Erythroblast (primary cell): ENCODE measurements at regions not wholly inside any gene's neighbourhood (a gene's known extent, or its start where the extent isn't known, plus 50 kb on each side); places are given as distances from the start of the nearest gene placed in this dataset.

Source experiments
- DNase-seq, 2 experiments: peaks; one replicate each; lab custom pipeline; 2025; lab: John Stamatoyannopoulos, UW
- GATA1 ChIP-seq: IDR thresholded peaks from 2 replicates; pipeline ENCODE4 v1.6.1; 2011; ENCODE audit warnings: low read depth, mild to moderate bottlenecking, control low read depth, low read length, moderate library complexity
- POLR2A ChIP-seq: IDR thresholded peaks from 2 replicates; pipeline ENCODE4 v1.6.1; 2011; ENCODE audit warnings: mild to moderate bottlenecking, low read length

DNA sequence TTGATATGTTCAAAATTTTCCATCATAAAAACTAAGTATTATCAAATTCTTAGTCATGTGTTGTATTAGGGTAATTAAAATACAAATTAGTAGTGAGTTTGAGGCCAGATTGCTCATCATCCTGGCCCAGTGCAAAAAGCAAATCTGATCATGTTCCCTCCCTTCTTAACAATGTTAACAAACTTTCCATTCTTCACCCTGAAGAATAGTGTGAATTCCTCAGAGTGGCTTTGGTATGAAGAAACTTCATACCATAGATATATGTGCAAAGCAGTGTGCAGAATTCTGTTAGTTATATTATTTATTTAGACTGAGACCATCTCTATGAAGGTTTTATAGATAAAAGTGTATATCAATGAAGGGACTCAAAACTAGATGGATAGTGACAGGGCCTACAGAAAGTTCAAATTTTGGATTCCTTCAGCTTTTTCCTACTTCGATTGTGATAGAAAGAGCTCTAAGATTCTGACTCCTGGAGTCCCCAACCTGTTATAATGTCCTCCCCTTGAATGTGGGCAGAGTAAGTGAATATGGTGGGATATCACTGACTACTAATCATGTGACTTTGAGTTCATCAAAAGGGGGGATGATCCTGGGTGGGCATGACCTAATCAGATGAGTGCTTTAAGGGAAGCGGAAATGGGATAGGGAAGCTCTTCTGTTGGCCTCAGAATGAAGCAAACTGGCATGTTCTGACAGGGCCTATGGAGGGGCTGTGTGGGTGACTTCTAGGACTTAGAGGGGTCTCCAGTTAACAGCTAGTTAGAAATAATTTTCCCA lies 271.4 kb downstream of the BTG1 start:
- TF ChIP-seq POLR2A: no peak
- TF ChIP-seq GATA1: no peak

DNA sequence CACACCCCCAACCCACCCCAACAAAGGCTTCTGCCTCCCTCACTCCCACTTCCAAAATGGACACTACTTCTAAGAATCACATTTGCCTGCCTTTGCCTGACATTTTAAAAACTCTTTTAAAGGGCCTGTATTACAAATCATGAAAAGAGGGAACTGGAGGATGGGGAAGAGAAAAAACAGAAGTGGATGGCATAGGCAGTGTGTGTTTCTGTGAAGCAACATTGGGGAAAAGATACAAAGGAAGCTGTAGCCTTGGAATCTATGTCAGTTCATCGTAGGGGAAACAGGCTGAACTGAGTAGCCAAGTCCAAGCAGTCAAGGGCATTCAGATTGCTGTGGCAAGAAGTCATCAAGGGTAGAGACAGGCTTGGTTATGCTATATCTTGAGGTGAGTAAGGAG lies 273.9 kb downstream of the BTG1 start:
- TF ChIP-seq POLR2A: no peak
- no peak for DNase-seq

More for the DNA sequence above, 271.4 kb downstream of the BTG1 start:
- DNase-seq: no peak

DNA sequence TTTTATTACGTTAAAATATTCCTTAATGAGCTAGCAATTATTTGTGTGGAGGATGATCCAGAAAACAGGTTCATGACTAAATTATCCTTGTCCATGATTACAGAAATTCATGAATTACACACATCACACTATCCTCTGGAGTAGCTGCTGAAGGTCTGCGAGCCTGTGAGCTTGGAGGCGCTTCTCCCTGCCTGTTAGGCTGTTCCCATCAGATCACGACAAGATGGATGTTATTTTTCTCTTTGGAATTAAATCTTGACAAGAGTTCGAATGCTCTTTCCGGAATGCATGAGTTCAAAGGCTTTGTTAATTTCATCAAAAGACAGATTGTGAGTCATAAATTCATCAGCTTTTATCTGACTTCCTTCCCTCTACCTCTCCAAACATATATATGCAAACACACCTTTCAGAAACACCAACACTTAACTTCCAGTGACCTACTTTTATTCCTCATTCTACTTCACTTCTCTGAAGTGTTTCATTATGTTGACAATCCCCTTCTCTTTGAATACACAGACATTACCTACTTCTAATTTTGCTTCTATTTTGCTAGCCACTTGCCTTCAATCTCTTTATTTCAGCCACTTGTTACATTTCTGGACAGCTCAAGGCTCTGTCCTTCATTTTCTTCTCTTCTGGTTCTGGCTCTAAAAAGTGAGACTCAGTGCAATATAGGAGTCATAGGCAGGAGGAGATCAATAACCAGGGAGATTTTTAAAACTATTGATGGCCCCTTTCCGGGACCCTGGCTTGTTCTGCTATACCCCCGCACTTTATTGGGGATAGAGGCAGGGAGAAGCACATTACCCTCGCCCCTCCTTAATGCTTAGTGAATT lies 274.6 kb downstream of the BTG1 start:
- no peak for DNase-seq
- no peak for TF ChIP-seq GATA1
- no peak for TF ChIP-seq POLR2A

DNA sequence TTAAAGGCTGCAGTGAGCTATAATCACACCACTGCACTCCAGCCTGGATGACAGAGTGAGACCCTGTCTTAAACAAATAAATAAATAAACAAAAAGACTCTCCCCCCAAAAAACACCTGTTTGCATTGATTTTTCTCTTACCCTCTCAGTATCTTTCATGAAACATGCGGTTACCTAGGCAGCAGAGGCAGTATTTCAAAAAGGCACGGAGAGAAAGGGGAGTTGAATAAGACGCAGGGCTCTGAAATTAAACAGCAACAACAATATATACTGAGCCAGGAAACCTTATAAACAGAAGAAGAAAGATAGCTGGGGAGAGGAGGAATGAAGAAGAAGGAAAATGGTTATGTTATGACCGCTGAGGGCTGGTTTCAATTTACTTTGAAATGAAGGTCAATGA lies 277.6 kb downstream of the BTG1 start:
- TF ChIP-seq GATA1 (no peak), POLR2A (no peak)
- DNase-seq: no peak

DNA sequence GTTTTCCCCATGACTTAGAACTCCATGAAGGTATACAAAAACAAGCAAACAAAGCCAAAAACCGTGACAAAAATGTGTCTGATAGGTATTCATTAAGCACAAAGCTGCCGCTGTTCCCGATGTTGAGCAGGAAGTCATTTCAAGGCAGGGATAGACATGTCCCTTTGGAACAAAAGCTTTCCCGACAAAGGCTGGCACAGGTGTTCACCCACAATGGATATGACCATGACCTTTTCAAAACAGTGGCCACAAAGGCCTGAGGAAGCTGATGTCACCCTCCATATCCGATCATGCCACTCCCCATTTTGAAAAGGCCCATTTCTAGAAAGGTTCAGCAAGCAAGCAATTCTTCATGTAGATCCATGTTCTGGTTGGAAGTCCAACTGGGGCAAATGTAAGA lies 279.1 kb downstream of the BTG1 start:
- no peak for TF ChIP-seq GATA1
- TF ChIP-seq POLR2A: no peak
- no peak for DNase-seq

DNA sequence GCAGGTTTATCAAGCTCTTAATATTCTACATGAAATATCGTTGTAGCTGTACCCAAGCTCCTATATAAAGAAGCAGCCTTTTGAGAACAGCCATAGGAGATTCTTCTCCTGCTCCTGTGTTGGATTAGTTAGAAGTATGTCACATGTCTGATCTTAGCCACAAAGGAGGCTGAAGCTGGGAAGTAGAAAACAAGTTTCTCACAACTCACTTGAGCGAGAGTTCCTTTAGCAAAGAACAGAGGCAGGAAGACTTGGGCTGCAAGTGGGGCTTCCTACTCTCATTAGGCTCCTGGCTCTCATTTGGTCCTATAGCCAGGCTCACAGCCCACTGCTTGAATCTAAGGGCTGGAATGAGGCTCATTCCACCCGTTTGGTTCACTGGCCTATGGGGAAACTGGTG lies 281.9 kb downstream of the BTG1 start:
- no peak for TF ChIP-seq POLR2A
- TF ChIP-seq GATA1: no peak
- no peak for DNase-seq

DNA sequence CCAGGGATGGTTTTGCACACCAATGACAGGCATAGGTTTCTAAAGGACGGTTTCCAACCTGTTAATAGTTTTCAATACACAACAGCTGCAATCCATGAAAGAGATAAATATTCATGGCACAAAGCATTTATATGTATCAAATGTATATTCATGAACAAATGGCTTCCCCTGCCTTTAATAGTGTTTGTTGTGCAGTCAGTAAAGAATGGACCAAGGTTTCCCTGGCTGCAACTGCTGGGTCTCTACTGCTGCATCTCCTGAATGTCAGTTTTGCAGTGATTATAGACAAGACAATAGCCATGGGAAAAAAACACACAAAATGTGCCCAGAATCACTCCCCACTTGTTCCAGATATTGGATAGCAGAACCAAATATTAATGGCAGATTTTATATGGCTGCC lies 284.1 kb downstream of the BTG1 start:
- TF ChIP-seq POLR2A (no peak), GATA1 (no peak)
- DNase-seq: no peak

DNA sequence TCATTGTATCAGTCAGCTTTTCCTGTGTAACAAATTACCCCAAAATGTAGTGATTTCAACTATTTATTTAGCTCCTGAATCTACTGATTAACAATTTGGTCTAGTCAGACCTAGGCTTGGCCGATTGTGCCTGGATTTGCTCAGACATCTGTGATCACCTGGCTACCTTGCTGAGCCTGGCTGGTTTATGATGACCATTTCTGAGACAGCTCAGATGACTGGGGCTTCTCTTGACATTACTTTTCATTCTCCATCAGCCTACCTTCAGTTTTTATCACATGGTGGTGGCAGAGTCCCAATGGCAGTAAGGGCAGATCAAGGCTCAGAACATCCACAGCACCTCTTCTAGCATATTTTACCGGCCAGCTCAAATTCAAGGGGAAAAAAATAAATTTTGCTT lies 286.3 kb downstream of the BTG1 start:
- TF ChIP-seq GATA1 (no peak), POLR2A (no peak)
- no peak for DNase-seq

DNA sequence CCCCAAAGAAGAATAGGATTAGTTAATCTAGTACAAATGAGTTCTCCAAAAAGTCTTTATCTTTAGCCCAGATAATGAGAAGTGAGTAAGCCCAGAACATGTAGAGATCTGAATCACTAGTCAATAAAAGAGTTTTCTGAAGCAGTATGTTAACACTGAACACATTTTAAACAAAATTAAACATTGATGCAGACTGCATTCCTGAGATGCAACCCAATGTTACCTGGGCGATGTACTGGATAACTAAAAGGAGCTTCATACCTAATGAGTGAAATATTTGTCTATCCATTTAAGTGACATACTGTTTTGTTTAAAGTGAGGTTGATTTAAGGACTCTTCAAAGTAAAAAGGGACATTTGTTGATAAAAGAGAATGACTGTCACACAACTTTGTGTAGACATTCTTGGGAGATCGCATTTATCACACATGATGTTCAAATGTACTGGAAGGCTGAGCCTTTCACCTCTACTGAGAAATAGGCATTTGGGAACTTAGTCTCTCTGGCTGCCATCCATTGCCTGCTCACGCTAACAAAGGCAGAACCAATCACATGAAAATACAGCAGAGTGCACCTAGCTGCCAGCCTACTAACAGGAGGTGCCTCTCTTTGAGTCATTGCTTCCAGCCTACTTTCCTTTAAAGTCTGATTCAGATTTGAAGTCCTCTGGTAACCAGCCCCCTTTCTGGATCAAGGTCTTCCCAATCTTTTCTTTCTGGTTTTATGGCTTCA lies 287.7 kb downstream of the BTG1 start:
- TF ChIP-seq GATA1 (no peak), POLR2A (no peak)

DNA sequence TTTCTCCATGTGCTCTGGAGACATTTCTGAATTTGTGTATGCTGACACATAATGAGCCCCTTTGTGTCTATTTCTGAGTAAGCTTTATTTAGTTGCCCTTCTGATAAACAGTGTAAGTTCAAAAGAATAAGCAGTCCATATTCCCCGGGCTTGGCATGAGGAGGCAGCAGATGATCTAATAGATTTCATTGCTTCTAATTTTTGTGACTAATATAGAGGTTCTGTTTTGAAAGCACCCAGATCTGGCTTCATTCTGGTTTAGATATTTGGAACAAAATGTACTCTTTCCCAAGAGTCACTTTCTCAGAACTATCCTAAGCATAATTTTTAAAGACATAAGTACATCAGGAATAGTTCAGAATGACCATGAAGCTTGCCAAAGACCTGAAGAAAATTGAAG lies 290.9 kb downstream of the BTG1 start:
- no peak for DNase-seq

More for the DNA sequence above, 287.7 kb downstream of the BTG1 start:
- no peak for DNase-seq

DNA sequence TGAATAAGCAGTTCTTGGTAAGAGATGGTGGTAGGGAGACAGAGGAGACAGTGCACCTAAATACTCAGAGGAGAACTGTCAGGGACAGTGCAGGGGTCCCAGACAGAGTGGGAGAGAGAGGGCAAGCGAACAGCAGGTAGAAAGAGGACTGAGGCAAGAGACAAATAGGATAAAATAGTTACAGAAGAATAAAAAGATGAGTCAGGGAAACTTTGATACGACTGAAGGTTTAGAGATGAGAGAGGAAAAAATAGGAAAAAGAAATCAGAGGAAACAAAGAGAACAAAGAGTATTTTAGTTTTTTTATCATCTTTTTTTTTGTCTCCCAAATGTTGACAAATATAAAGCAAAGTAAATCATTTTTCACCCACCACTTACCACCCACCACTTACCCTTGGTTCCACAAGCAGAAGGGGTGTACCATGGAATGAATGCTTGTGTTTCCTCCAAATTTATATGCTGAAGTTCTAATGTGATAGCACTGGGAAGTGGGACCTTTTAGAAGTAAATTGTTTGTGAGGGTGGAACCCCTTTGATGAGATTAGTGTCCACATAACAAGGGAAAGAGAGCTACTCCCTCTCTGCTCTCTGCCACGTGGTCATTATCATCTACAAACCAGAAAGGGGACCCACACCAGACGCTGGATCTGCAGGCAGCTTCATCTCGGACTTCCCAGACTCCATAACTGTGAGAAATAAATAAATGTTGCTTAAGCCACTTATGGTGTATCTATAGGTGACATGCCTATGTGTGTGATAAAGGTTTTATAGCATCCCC lies 292.1 kb downstream of the BTG1 start:
- peak in 1 of 2 experiments; percentile 5 for DNase-seq
- TF ChIP-seq GATA1 (no peak), POLR2A (no peak)

More for the DNA sequence above, 290.9 kb downstream of the BTG1 start:
- no peak for TF ChIP-seq POLR2A
- no peak for TF ChIP-seq GATA1

DNA sequence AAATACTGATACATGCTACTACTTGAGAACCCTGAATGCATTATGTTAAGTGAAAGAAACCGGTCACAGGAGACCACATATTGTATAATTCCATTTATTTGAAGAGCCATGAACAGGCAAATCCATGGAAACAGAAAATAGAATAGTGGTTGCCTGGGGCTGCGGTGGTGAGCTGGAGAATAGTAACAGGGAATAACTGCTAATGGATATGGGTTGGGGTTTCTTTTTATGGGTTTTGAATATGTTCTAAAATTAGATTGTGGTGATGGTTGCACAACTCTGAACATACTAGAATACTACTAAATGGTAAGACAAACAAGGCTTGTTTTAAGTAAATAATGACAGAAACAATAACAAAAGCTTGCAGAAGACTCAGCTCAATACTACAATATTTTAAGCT lies 293.0 kb downstream of the BTG1 start:
- no peak for DNase-seq
- TF ChIP-seq GATA1 (no peak), POLR2A (no peak)
